Motor neuron (in vitro differentiated cells): ENCODE measurements at regions not wholly inside any gene's neighbourhood (a gene's known extent, or its start where the extent isn't known, plus 50 kb on each side); places are given as distances from the start of the nearest gene placed in this dataset.
"Not testable (repeated sequence)": the region's sequence is repeated elsewhere in the genome, so short reads cannot be mapped to it uniquely, and the experiment has no call there.

Source experiments
- ATAC-seq, 8 experiments: fragments of 200-7000 bp; cut with Tn5 transposase; replicated peaks in 6 of 8; 2 replicates each; pipeline ENCODE4 v1.8.0; 2021; ENCODE audit warnings: mild to moderate bottlenecking in 8 of 8, moderate library complexity in 8 of 8
- H3K27ac ChIP-seq, 2 donors: fragments of 250-450 bp; sonication (Bioruptor Pico); 2 replicates each; pipeline ENCODE4 v1.9.0; 2021; ENCODE audit warnings: antibody characterized with exemption in 2 of 2, mild to moderate bottlenecking in 2 of 2, moderate library complexity in 1 of 2
- H3K4me1 ChIP-seq, 2 donors: fragments of 250-450 bp; sonication (Bioruptor Pico); replicated peaks in 1 of 2; 2 replicates each; pipeline ENCODE4 v1.6.1; 2021; ENCODE audit warnings: antibody characterized with exemption in 2 of 2, mild to moderate bottlenecking in 2 of 2, moderate library complexity in 1 of 2
- H3K4me3 ChIP-seq, 5 donors: fragments of 250-450 bp; sonication (Bioruptor Pico); 2 replicates each; pipeline ENCODE4 v1.9.0; 2021; ENCODE audit warnings: antibody characterized with exemption in 5 of 5, mild to moderate bottlenecking in 5 of 5, moderate library complexity in 4 of 5
- WGBS, 10 experiments: fragments of 450-650 bp; shearing (Covaris generic); methylation state at CpG; one replicate each; pipeline ENCODE4 v1.0.0; 2022; 5-methylcytosine and 5-hydroxymethylcytosine counted together
- in situ Hi-C, 9 experiments: fragments of 400-800 bp; cut with MboI; loops; one replicate each; pipeline ENCODE4 v1.15.0; 2021; ENCODE audit warnings: low sequenced_read_pairs in 9 of 9, low pct_unique_long_range_greater_than_20kb in 2 of 9; ENCODE audit not compliant: unreplicated experiment in 9 of 9

GRCh38 chr15:95194746-95195145 is 963.4 kb downstream of the MCTP2 start:
- ATAC-seq = no peak
- Histone ChIP-seq H3K4me3 (no peak overlapping the region), H3K27ac (no peak overlapping the region), H3K4me1 (peaks cover 0 to 9% of the 10 kb centered on the region in 2 donors)
- 30 to 100% (median 74%) methylated on average over 1 to 3 of the region's 3 CpGs; no CpG with 5 or more reads in 1 of the 10 experiments for WGBS, 10 experiments
- in situ Hi-C loops = no loop called here

- in situ Hi-C loops = no loop called here
- peaks cover 0 to 9% of the 10 kb centered on the region in 2 donors for H3K4me1 ChIP-seq
- H3K4me3 ChIP-seq = no peak overlapping the region
- no peak overlapping the region for H3K27ac ChIP-seq
- 53 to 95% (median 79%) methylated on average over 4 to 17 of the region's 17 CpGs for WGBS, 10 experiments
- ATAC-seq = no peak
These were observed 965.0 kb downstream of the MCTP2 start for GRCh38 chr15:95196176-95196915.

GRCh38 chr15:95202569-95203349 is 971.4 kb downstream of the MCTP2 start:
- in situ Hi-C loops = no loop called here
- no peaks in the 10 kb centered on the region for H3K4me1 ChIP-seq
- WGBS, 10 experiments = 17 to 100% (median 81%) methylated on average over 1 to 4 of the region's 6 CpGs; no CpG with 5 or more reads in 2 of the 10 experiments
- H3K27ac ChIP-seq = no peak overlapping the region
- no peak for ATAC-seq
- H3K4me3 ChIP-seq = no peak overlapping the region

- ATAC-seq = peak in 2 of 8 experiments; percentile 53 to 81
- Histone ChIP-seq H3K4me3 (no peak overlapping the region), H3K27ac (no peak overlapping the region), H3K4me1 (no peaks in the 10 kb centered on the region)
- in situ Hi-C loops = no loop called here
These were observed 973.7 kb downstream of the MCTP2 start for GRCh38 chr15:95205077-95205476.

- in situ Hi-C loops, H3K27ac ChIP-seq, H3K4me1 ChIP-seq, H3K4me3 ChIP-seq, ATAC-seq: not testable (repeated sequence)
- WGBS, 10 experiments = 25 to 92% (median 85%) methylated on average over 2 to 3 of the region's 3 CpGs; no CpG with 5 or more reads in 2 of the 10 experiments
These were observed 974.5 kb downstream of the MCTP2 start for GRCh38 chr15:95205830-95206229.

- no peaks in the 10 kb centered on the region for H3K4me1 ChIP-seq
- no peak overlapping the region for H3K27ac ChIP-seq
- no peak for ATAC-seq
- in situ Hi-C loops = no loop called here
- H3K4me3 ChIP-seq = no peak overlapping the region
- WGBS, 10 experiments = 13 to 100% (median 75%) methylated on average over 2 to 4 of the region's 4 CpGs; no CpG with 5 or more reads in 3 of the 10 experiments
These were observed 976.7 kb downstream of the MCTP2 start for GRCh38 chr15:95208071-95208470.

GRCh38 chr15:95208988-95209387 is 977.6 kb downstream of the MCTP2 start:
- in situ Hi-C loops = no loop called here
- Histone ChIP-seq H3K27ac (no peak overlapping the region), H3K4me3 (no peak overlapping the region), H3K4me1 (no peaks in the 10 kb centered on the region)
- ATAC-seq = no peak

- Histone ChIP-seq H3K4me1 (no peaks in the 10 kb centered on the region), H3K27ac (no peak overlapping the region), H3K4me3 (no peak overlapping the region)
- no peak for ATAC-seq
- WGBS, 10 experiments = 33 to 100% (median 79%) methylated on average over 1 of the region's 1 CpG; no CpG with 5 or more reads in 4 of the 10 experiments
- in situ Hi-C loops = no loop called here
These were observed 979.1 kb downstream of the MCTP2 start for GRCh38 chr15:95210436-95210981.

- no peak overlapping the region for H3K27ac ChIP-seq
- no peak overlapping the region for H3K4me3 ChIP-seq
- peak in 1 of 8 experiments; percentile 56 for ATAC-seq
- in situ Hi-C loops = no loop called here
- peaks cover 0 to 2% of the 10 kb centered on the region in 2 donors for H3K4me1 ChIP-seq
These were observed 983.7 kb downstream of the MCTP2 start for GRCh38 chr15:95215017-95215416.

- no peak overlapping the region for H3K4me3 ChIP-seq
- H3K4me1 ChIP-seq = no peaks in the 10 kb centered on the region
- 62 to 100% (median 93%) methylated on average over 1 to 5 of the region's 5 CpGs; no CpG with 5 or more reads in 2 of the 10 experiments for WGBS, 10 experiments
- H3K27ac ChIP-seq = no peak overlapping the region
- no peak for ATAC-seq
- in situ Hi-C loops = no loop called here
These were observed 995.5 kb downstream of the MCTP2 start for GRCh38 chr15:95226835-95227234.

- whole genome bisulfite sequencing, 10 experiments = 64 to 100% (median 83%) methylated on average over 1 to 3 of the region's 3 CpGs; no CpG with 5 or more reads in 2 of the 10 experiments
- in situ Hi-C loops = no loop called here
- H3K27ac ChIP-seq = no peak overlapping the region
- no peak overlapping the region for H3K4me3 ChIP-seq
- H3K4me1 ChIP-seq = no peaks in the 10 kb centered on the region
- ATAC-seq = no peak
These were observed 995.9 kb downstream of the MCTP2 start for GRCh38 chr15:95227235-95227634.

- no peak overlapping the region for H3K4me3 ChIP-seq
- in situ Hi-C loops = no loop called here
- WGBS, 10 experiments = 0 to 100% (median 81%) methylated on average over 1 to 3 of the region's 3 CpGs
- no peak overlapping the region for H3K27ac ChIP-seq
- H3K4me1 ChIP-seq = no peaks in the 10 kb centered on the region
- ATAC-seq = peak in 3 of 8 experiments; percentile 76 to 85 (median 79)
These were observed 997.6 kb downstream of the MCTP2 start for GRCh38 chr15:95228856-95229555.

GRCh38 chr15:95235033-95235432 is 1003.7 kb downstream of the MCTP2 start:
- Histone ChIP-seq H3K4me3 (no peak overlapping the region), H3K4me1 (no peaks in the 10 kb centered on the region), H3K27ac (no peak overlapping the region)
- in situ Hi-C loops = no loop called here
- 88% methylated on average over 1 of the region's 1 CpG; no CpG with 5 or more reads in 9 of the 10 experiments for WGBS, 10 experiments
- ATAC-seq = no peak
